GM21576 (cell line): ENCODE measurements at regions not wholly inside any gene's neighbourhood (a gene's known extent, or its start where the extent isn't known, plus 50 kb on each side); places are given as distances from the start of the nearest gene placed in this dataset.

Source experiments
- ATAC-seq: cut with Tn5 transposase; IDR thresholded peaks from one replicate; pipeline ENCODE4 v1.9.1; 2021; ENCODE audit warnings: mild to moderate bottlenecking, moderate library complexity; ENCODE audit not compliant: unreplicated experiment

GRCh38 chr9:109593612-109594011, 95.5 kb upstream of the PTPN3 start:
- ATAC-seq: no peak

DNA sequence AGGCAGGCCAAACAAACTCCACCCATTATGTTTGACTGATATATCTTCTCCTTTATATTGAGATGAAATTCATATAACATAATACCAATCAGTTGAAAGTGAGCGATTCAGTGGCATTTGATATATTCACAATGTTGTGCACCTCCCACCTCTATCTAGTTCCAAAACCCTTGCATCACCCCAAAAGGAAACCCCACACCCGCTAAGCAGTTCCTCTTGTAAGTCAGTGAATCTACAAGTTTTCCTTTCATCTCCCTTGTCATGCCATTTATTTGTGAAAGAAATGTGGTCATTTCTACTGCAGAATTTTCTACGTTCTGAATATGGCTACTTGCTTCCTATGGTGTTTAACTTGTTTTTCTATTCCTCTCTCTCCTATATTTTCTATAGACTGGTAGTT, 99.4 kb upstream of the PTPN3 start:
- ATAC-seq: no peak

DNA sequence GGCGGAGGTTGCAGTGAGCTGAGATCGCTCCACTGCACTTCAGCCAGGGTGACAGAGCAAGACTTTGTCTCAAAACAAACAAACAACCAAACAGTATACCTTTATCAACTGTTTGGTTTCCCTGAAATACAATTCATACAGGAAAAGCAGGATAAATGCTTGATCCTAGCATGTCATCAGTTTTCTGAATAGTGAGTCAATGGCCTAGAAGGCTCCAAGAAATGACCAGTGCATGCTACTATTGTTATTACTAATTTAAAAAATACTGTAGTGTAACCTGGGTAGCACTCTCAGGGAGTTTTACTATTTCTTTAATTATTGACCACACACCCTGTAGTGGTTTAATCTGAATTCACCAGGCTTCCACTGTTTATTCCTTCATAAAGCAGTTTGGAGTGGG, 101.0 kb upstream of the PTPN3 start:
- ATAC-seq: no peak

- ATAC-seq: no peak
These were observed 101.6 kb upstream of the PTPN3 start for GRCh38 chr9:109599711-109600110.

- ATAC-seq: no peak
These were observed 102.0 kb upstream of the PTPN3 start for GRCh38 chr9:109600142-109600541.

DNA sequence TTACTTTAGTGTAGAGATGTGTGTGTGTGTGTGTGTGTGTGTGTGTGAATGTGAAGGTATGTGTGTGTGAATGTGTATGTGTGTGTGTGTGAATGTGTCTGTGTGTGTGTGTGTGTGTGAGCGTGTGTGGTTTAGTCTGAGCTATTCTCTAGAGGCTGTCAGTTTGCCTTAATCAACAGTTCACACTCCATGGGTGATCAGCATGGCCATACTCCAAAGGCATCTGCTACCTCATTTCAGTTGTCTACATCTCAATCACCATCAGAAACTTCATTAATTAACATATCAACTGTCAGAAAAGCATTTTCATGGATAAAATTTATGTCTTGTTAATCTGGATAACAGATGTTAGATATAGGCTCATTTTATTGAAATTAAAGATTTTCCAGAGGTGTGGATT, 103.1 kb upstream of the PTPN3 start:
- no peak for ATAC-seq

- no peak for ATAC-seq
These were observed 104.9 kb upstream of the PTPN3 start for GRCh38 chr9:109602987-109603386.

GRCh38 chr9:109604131-109604530, 106.0 kb upstream of the PTPN3 start:
- ATAC-seq: no peak

DNA sequence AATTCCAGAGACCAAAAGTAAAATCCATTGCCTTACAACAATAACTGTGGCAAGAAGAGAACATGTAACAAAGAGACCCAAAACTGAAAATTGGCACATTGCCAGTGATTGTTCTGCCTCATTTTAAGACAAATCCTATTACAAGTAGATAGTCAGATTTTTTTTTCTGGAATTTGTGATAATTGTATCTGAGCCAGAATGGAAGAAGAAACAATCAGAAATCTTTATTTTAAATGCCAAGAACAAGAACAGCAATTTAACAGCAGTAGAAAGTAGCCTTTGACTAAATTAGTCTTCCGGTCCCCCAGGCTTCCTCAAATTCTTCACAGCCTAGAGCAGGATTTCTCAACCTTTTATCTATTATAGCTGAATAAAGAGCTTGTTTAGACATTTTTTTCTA, 106.7 kb upstream of the PTPN3 start:
- ATAC-seq: no peak

- no peak for ATAC-seq
These were observed 111.0 kb upstream of the PTPN3 start for GRCh38 chr9:109609060-109609459.

DNA sequence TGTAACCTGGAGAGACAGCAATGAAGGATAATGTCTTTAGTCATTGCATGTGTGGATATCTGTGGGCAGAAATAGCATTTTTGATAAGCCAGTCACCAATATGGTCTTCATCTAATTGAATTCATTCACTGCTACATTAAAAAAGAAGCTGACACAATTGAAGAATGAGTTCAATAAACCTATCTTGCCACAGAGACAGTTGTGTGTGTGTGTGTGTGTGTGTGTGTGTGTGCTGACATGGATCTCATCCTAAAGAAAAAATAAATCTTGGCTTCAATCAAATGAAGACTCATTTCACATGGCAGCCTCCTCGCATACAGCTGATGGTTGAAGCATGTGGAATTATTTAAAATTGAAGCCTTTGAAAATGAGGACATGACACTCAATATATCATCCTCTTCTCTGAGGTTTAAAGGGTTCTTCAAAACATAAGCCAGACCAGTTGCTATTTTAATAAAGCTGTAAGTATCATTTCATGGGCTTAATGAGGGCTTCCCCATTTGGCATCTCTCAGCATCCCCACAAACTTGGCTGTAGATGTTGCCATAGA, 118.5 kb upstream of the PTPN3 start:
- no peak for ATAC-seq

- no peak for ATAC-seq
These were observed 121.2 kb upstream of the PTPN3 start for GRCh38 chr9:109619310-109619709.

DNA sequence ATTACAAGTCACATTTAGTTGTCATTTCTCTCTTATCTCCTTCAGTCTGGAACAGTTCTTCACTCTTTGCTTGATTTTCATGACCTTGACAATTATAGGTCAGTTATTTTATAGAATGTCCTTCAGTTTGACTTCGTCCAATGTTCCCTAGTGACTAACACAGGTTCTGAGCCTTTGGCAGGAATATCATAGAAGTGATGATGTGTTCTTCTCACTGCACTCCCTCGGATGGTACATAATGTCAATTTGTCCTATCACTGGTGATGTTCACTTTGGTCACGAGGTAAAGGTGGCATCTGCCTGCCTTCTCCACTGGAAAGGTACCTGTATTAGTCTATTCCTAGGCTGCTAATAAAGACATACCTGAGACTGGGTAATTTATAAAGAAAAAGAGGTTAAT, 126.0 kb upstream of the PTPN3 start:
- ATAC-seq: no peak

GRCh38 chr9:109624896-109625295, 126.8 kb upstream of the PTPN3 start:
- ATAC-seq: no peak

DNA sequence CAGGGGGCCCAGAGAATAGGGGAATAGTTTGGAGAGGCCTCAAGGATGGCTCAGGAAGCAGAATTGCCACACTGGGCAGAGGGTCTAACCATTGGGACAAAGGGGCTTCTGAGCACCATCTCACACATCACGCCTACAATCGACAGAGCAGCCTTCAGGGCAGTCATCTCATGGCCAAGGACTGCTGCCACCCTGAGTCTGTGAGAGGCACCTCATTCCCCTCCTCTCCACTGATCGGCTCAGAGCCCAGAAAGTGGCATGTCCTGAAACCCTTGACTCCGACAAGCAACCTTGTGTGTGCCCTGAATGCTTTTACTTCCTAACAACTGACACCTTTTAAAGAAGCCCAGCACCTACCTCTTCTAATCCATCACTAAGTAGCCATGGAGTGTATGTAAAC, 128.9 kb upstream of the PTPN3 start:
- no peak for ATAC-seq

DNA sequence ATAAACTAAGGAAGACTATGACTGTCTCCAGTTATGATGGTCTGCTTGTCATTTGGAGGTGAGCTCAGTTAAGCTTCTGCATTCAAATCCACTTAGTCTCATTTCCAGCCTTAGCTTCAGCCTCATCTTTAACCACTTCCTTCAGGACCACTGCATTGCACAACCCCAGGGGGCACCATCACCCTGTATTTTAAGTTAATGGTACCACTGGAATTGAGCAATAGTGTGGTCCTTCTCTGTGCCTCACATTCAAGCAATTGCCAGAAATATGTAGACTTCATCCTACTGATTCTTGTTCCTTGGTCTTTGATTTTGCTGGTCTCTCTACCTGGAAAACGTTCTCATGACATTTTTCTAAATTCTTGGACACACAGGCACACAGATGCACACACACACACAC, 131.5 kb upstream of the PTPN3 start:
- no peak for ATAC-seq

DNA sequence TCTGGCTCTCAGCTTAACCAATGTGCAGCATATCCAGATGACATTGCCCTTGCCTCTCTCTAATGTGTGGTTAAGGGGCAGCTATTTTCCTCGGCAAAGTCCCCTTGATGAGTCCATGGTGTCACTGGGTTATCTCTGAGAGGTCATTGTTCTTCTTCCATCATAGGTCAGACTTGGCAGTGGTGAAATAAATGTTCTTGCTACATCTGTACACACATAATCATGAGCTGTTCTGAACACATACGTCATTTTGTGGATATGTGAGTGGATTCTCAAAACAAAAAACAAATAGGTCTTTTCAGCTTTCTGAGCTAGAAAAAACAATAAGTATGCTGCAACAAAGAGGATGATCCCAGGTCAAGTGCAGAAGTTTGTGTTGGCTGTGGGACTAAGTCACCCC, 134.7 kb upstream of the PTPN3 start:
- no peak for ATAC-seq

DNA sequence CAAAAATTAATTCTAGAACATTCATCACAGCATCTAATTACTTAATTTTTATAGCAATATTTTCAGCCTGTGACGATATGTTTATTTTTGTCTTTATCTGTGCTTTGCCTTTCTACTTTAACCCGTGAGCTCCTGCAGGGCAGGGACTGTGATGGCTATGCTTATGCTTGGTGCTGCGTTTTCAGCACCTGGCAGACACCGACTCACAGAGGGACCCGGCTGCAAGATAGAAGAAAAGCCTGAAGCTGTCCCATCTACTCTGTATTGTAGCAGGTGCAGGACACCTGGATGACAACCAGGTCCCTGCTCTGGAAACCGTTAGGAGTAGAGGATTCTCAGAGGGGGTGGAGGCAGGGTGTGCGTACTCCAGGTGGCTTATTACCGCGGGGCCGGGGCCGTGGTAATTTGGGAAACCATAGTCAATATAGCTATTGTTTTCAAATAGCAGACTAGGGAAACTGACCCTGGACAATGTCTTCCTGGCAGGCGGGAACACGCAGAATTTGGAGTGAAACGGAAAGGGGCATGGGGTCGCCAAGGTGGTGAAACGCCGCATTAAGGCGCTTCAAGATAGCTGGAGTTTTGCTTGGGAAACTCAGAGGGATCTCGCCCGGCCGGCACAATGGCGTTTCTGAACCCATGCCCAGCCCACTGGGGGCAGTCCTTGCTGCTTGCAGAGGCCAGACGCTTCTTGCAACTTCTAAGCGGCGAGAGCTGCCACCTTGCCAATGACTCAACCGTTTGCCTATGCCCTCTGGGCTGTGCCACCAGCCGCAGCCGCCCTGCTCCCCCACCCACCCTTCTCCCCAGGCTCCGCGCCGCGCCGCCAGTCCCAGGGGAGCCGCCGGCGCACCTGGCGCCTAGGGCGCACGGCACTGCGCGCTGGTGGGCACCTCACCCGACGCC, 140.1 kb upstream of the PALM2AKAP2 start:
- ATAC-seq: no peak

DNA sequence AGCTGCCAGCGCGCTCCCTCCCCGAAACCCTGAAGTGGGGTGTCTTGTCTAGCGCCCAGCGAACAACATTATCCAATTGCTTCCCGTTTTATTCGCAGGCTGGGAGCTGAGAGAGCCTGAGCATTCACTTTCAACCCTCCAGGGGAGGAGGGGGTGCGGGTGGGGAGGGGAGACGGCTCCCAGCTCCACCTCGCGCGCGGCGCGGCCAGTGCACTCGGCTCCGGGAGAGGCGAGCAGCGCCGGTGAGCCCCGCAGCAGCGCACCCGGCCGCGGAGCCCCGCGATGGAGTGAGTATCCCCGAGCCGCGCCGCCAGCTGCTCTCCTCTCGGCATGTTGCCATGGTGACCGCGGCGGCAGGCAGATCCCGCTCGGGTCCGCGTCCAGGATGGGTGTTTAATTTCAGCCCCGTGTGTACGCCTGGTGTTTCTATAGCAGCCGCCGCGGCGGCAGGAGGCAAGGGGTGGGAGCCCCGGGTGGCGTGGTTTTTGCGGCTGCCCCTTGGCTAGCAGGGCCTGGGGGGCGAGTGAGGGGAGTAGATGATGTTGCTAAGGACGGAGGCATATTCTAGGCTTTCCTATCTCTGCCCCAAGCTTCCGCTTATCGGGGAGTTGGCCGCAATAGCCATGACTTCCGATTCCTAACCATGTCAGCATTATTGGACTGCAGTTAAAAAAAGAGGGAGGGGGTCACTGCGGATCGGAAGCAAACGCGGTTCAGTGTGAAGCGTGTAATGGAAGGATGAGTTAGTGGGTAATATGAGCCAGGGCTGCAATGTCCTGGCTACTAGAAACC, 139.2 kb upstream of the PALM2AKAP2 start:
- ATAC-seq: no peak

GRCh38 chr9:109641372-109641659, 138.7 kb upstream of the PALM2AKAP2 start:
- no peak for ATAC-seq

- no peak for ATAC-seq
These were observed 127.9 kb upstream of the PALM2AKAP2 start for GRCh38 chr9:109652112-109652511.

DNA sequence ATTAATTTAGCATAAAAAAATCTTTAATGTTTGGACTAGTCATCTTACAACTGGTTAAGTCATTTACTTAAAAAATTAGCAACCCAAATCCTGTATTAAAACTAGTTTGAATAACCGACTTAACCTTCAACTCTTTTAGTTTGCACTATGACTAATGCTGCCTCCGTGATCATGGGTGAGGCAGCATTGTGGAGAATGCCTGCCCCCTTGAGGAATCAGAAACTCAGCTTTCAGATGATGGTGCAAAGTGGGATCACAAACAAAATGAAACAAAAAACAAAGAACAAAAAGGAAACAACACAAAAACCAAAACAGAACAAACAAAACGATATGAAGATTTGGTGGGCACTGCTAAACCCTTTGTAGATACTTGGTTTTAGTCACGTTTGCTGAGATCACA, 127.0 kb upstream of the PALM2AKAP2 start:
- ATAC-seq: no peak
